SK-N-SH treated with all-trans-retinoic acid at 6 μM for 48 hours (cell line): ENCODE measurements at regions not wholly inside any gene's neighbourhood (a gene's known extent, or its start where the extent isn't known, plus 50 kb on each side); places are given as distances from the start of the nearest gene placed in this dataset.

Experiments used
- ATAC-seq: fragments of 200-7000 bp; cut with Tn5 transposase; 3 replicates; pipeline ENCODE4 v1.9.1; 2020; ENCODE audit warnings: mild to moderate bottlenecking, moderate library complexity
- ARNTL ChIP-seq: fragments of 450-650 bp; formaldehyde crosslinking; IDR thresholded peaks from 2 replicates; pipeline ENCODE4 v1.5.0; 2020; ENCODE audit warnings: low read depth, mild to moderate bottlenecking, moderate library complexity, borderline replicate concordance
- BACH2 ChIP-seq: fragments of 250-450 bp; sonication (Bioruptor Pico); IDR thresholded peaks from 2 replicates; pipeline ENCODE4 v1.9.0; 2021; ENCODE audit warnings: mild to moderate bottlenecking, borderline replicate concordance
- CSDC2 ChIP-seq: fragments of 250-450 bp; sonication (Bioruptor Pico); IDR thresholded peaks from 2 replicates; pipeline ENCODE4 v1.5.0; 2020; ENCODE audit warnings: mild to moderate bottlenecking, moderate library complexity
- ESRRG ChIP-seq: fragments of 250-450 bp; sonication (Bioruptor Pico); IDR thresholded peaks from 2 replicates; pipeline ENCODE4 v1.6.1; 2021; ENCODE audit warnings: mild to moderate bottlenecking
- GLIS3 ChIP-seq: fragments of 250-450 bp; sonication (Bioruptor Pico); IDR thresholded peaks from 2 replicates; pipeline ENCODE4 v1.5.0; 2020; ENCODE audit warnings: mild to moderate bottlenecking, moderate library complexity
- ISL1 ChIP-seq: fragments of 250-450 bp; sonication (Bioruptor Pico); IDR thresholded peaks from 2 replicates; pipeline ENCODE4 v2.1.2; 2022; ENCODE audit warnings: mild to moderate bottlenecking, moderate library complexity
- OSR1 ChIP-seq: fragments of 250-450 bp; sonication (Bioruptor Pico); IDR thresholded peaks from 2 replicates; pipeline ENCODE4 v1.8.0; 2022; ENCODE audit warnings: moderate library complexity, mild to moderate bottlenecking, inconsistent platforms
- PPARA ChIP-seq: fragments of 250-450 bp; sonication (Bioruptor Pico); IDR thresholded peaks from 2 replicates; pipeline ENCODE4 v1.5.0; 2020; ENCODE audit warnings: mild to moderate bottlenecking, borderline replicate concordance
- RARB ChIP-seq: fragments of 250-450 bp; sonication (Bioruptor Pico); IDR thresholded peaks from 2 replicates; pipeline ENCODE4 v1.8.0; 2021; ENCODE audit warnings: mild to moderate bottlenecking, moderate library complexity
- TOX ChIP-seq: fragments of 250-450 bp; sonication (Bioruptor Pico); IDR thresholded peaks from 2 replicates; pipeline ENCODE4 v1.8.0; 2021; ENCODE audit warnings: mild to moderate bottlenecking, moderate library complexity, borderline replicate concordance
- ZC3H10 ChIP-seq: fragments of 250-450 bp; sonication (Bioruptor Pico); IDR thresholded peaks from 2 replicates; pipeline ENCODE4 v1.5.1; 2021; ENCODE audit warnings: mild to moderate bottlenecking, moderate library complexity
- ZFP3 ChIP-seq: fragments of 250-450 bp; sonication (Bioruptor Pico); IDR thresholded peaks from 2 replicates; pipeline ENCODE4 v1.5.0; 2020; ENCODE audit warnings: mild to moderate bottlenecking, moderate library complexity
- ZFP30 ChIP-seq: fragments of 450-650 bp; formaldehyde crosslinking; IDR thresholded peaks from 2 replicates; pipeline ENCODE4 v1.5.0; 2022; ENCODE audit warnings: mild to moderate bottlenecking, moderate library complexity
- ZNF565 ChIP-seq: fragments of 450-650 bp; formaldehyde crosslinking; conservative IDR thresholded peaks from 2 replicates; pipeline ENCODE4 v1.5.0; 2020; ENCODE audit warnings: low read depth, mild to moderate bottlenecking, moderate library complexity
- ZNF70 ChIP-seq: fragments of 450-650 bp; formaldehyde crosslinking; IDR thresholded peaks from 2 replicates; pipeline ENCODE4 v1.5.0; 2020; ENCODE audit warnings: mild to moderate bottlenecking, moderate library complexity
- ZNF8 ChIP-seq: fragments of 450-650 bp; formaldehyde crosslinking; IDR thresholded peaks from 2 replicates; pipeline ENCODE4 v1.5.0; 2020; ENCODE audit warnings: mild to moderate bottlenecking, moderate library complexity
- TF ChIP-seq, protein P1 (sequence below): fragments of 250-450 bp; sonication (Bioruptor Pico); IDR thresholded peaks from 2 replicates; pipeline ENCODE4 v1.8.0; 2021; ENCODE audit warnings: low read depth, mild to moderate bottlenecking, moderate library complexity, borderline replicate concordance
- TF ChIP-seq, protein P2 (sequence below): fragments of 250-450 bp; sonication (Bioruptor Pico); IDR thresholded peaks from 2 replicates; pipeline ENCODE4 v1.8.0; 2020; ENCODE audit warnings: mild to moderate bottlenecking, moderate library complexity, borderline replicate concordance
- TF ChIP-seq, protein P3 (sequence below): fragments of 250-450 bp; sonication (Bioruptor Pico); IDR thresholded peaks from 2 replicates; pipeline ENCODE4 v1.5.1; 2021; ENCODE audit warnings: mild to moderate bottlenecking, moderate library complexity
- TF ChIP-seq, protein P4 (sequence below): fragments of 250-450 bp; sonication (Bioruptor Pico); IDR thresholded peaks from 2 replicates; pipeline ENCODE4 v1.5.1; 2020; ENCODE audit warnings: low read depth, mild to moderate bottlenecking, moderate library complexity
- TF ChIP-seq, protein P5 (sequence below): fragments of 250-450 bp; sonication (Bioruptor Pico); IDR thresholded peaks from 2 replicates; pipeline ENCODE4 v1.5.0; 2020; ENCODE audit warnings: mild to moderate bottlenecking, moderate library complexity

DNA sequence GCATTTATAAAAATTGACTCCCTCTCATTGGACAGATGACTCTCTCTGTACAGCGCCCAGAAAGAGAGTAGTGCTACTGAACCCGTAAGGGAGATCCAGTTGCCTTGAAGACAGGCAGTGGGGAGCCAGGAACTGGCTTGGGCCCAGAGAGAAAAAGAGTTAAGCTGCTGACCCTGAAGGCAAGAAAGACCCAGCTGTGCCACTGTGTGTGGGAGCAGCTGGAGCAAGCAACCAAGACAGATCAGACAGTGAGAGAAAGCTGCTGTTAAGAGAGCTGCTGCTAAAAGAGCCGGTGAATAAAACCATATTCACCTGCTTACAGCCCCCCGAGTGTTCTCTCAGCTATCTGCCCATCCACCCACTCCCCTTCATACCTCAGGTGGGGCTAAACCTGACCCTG lies 149.7 kb upstream of the ADAMTS16 start:
- TF ChIP-seq CSDC2, result no peak
- no peak for TF ChIP-seq RARB (CRISPR knock-in tag)
- no peak for TF ChIP-seq ESRRG (CRISPR knock-in tag)
- TF ChIP-seq ZNF70 (CRISPR knock-in tag), result no peak
- TF ChIP-seq ZNF565 (CRISPR knock-in tag), result no peak
- TF ChIP-seq ZC3H10 (CRISPR knock-in tag), result no peak
- no peak for TF ChIP-seq ARNTL
- no peak for TF ChIP-seq GLIS3
- no peak for TF ChIP-seq ZFP3
- TF ChIP-seq ISL1 (CRISPR knock-in tag), result no peak
- TF ChIP-seq PPARA (CRISPR knock-in tag), result no peak
- TF ChIP-seq, protein P1, sequence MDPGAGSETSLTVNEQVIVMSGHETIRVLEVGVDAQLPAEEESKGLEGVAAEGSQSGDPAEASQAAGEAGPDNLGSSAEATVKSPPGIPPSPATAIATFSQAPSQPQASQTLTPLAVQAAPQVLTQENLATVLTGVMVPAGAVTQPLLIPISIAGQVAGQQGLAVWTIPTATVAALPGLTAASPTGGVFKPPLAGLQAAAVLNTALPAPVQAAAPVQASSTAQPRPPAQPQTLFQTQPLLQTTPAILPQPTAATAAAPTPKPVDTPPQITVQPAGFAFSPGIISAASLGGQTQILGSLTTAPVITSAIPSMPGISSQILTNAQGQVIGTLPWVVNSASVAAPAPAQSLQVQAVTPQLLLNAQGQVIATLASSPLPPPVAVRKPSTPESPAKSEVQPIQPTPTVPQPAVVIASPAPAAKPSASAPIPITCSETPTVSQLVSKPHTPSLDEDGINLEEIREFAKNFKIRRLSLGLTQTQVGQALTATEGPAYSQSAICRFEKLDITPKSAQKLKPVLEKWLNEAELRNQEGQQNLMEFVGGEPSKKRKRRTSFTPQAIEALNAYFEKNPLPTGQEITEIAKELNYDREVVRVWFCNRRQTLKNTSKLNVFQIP (CRISPR knock-in tag), result no peak
- TF ChIP-seq, protein P2, sequence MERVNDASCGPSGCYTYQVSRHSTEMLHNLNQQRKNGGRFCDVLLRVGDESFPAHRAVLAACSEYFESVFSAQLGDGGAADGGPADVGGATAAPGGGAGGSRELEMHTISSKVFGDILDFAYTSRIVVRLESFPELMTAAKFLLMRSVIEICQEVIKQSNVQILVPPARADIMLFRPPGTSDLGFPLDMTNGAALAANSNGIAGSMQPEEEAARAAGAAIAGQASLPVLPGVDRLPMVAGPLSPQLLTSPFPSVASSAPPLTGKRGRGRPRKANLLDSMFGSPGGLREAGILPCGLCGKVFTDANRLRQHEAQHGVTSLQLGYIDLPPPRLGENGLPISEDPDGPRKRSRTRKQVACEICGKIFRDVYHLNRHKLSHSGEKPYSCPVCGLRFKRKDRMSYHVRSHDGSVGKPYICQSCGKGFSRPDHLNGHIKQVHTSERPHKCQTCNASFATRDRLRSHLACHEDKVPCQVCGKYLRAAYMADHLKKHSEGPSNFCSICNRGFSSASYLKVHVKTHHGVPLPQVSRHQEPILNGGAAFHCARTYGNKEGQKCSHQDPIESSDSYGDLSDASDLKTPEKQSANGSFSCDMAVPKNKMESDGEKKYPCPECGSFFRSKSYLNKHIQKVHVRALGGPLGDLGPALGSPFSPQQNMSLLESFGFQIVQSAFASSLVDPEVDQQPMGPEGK (CRISPR knock-in tag), result no peak
- no peak for TF ChIP-seq TOX (CRISPR knock-in tag)
- no peak for TF ChIP-seq ZFP30 (CRISPR knock-in tag)
- no peak for TF ChIP-seq ZNF8
- TF ChIP-seq, protein P3, sequence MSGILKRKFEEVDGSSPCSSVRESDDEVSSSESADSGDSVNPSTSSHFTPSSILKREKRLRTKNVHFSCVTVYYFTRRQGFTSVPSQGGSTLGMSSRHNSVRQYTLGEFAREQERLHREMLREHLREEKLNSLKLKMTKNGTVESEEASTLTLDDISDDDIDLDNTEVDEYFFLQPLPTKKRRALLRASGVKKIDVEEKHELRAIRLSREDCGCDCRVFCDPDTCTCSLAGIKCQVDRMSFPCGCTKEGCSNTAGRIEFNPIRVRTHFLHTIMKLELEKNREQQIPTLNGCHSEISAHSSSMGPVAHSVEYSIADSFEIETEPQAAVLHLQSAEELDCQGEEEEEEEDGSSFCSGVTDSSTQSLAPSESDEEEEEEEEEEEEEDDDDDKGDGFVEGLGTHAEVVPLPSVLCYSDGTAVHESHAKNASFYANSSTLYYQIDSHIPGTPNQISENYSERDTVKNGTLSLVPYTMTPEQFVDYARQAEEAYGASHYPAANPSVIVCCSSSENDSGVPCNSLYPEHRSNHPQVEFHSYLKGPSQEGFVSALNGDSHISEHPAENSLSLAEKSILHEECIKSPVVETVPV, result no peak
- TF ChIP-seq, protein P4, sequence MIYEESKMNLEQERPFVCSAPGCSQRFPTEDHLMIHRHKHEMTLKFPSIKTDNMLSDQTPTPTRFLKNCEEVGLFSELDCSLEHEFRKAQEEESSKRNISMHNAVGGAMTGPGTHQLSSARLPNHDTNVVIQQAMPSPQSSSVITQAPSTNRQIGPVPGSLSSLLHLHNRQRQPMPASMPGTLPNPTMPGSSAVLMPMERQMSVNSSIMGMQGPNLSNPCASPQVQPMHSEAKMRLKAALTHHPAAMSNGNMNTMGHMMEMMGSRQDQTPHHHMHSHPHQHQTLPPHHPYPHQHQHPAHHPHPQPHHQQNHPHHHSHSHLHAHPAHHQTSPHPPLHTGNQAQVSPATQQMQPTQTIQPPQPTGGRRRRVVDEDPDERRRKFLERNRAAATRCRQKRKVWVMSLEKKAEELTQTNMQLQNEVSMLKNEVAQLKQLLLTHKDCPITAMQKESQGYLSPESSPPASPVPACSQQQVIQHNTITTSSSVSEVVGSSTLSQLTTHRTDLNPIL, result no peak
- TF ChIP-seq, protein P5, sequence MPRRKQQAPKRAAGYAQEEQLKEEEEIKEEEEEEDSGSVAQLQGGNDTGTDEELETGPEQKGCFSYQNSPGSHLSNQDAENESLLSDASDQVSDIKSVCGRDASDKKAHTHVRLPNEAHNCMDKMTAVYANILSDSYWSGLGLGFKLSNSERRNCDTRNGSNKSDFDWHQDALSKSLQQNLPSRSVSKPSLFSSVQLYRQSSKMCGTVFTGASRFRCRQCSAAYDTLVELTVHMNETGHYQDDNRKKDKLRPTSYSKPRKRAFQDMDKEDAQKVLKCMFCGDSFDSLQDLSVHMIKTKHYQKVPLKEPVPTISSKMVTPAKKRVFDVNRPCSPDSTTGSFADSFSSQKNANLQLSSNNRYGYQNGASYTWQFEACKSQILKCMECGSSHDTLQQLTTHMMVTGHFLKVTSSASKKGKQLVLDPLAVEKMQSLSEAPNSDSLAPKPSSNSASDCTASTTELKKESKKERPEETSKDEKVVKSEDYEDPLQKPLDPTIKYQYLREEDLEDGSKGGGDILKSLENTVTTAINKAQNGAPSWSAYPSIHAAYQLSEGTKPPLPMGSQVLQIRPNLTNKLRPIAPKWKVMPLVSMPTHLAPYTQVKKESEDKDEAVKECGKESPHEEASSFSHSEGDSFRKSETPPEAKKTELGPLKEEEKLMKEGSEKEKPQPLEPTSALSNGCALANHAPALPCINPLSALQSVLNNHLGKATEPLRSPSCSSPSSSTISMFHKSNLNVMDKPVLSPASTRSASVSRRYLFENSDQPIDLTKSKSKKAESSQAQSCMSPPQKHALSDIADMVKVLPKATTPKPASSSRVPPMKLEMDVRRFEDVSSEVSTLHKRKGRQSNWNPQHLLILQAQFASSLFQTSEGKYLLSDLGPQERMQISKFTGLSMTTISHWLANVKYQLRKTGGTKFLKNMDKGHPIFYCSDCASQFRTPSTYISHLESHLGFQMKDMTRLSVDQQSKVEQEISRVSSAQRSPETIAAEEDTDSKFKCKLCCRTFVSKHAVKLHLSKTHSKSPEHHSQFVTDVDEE, result no peak
- TF ChIP-seq BACH2 (CRISPR knock-in tag), result no peak
- no peak for ATAC-seq

DNA sequence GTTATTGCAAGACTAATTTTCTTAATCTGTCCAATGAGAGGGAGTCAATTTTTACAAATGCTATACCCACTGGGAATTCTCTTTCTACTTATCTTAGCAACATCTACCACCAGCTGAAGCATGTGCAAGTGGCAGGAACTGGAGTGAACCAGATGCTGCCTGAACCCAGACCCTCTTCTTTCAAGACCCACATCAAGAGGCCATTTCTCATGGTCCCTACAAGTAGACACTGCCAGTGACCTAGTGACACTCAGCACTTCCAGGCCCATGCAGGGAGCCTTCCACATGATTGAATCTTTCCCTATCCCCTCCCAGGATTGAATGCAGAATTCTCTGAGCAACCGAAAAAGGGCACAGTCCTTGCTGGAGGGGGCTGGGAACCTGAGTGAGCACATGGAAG lies 148.2 kb upstream of the ADAMTS16 start:
- no peak for ATAC-seq
- TF ChIP-seq ZC3H10 (CRISPR knock-in tag) (no peak), ARNTL (no peak), ZFP3 (no peak), OSR1 (no peak)
- TF ChIP-seq, protein P1 (CRISPR knock-in tag), result no peak

DNA sequence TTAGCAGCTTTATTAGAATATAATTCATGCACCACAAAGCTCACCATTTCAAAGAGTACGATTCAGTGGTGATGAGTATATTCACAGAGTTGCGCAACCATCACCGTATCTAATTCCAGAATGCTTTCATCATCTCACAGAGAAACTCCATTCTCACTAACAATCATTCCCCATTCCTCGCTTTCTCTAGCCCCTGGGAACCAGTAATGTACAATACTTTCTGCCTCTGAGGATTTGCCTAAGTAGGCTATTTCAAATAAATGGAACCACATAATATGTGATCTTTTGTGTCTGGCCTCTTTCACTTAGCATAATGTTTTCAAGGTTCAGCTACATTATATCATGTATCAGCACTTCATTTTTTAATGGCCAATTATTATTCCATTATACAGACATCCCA lies 145.1 kb upstream of the ADAMTS16 start:
- TF ChIP-seq GLIS3, result no peak
- TF ChIP-seq, protein P2 (CRISPR knock-in tag), result no peak
- TF ChIP-seq, protein P3, result no peak
- no peak for TF ChIP-seq CSDC2
- no peak for ATAC-seq
